ENCODE measurements at regions not wholly inside any gene's neighbourhood (a gene's known extent, or its start where the extent isn't known, plus 50 kb on each side); places are given as distances from the start of the nearest gene placed in this dataset.
"Not testable (repeated sequence)": the region's sequence is repeated elsewhere in the genome, so short reads cannot be mapped to it uniquely, and the experiment has no call there.

DNA sequence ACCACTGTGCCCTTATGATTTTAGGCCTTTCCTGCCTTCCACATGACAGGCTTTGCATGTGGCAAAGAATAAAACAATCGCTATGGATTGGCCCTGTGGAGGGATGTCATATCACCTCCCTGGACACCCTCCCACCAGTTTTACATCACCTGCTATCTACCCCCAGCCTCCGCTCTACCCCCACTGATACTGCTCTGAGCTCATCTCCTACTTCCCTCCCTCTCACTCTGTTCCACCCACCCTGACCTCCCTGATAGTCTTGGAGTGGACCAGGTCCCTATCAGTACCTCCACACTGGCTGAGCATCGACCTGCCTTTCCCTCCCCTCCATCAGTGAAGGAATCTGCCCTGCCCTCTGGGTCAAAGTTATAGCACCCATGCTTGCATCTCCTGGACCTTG, 91.8 kb upstream of the FOXN3 start:
- Histone ChIP-seq H3K27me3 (ENCODE audit: control insufficient read depth in 3 of 3, insufficient read depth in 3 of 3, low read length in 3 of 3) (no peaks in the 10 kb centered on the region), H3K4me1 (ENCODE audit: control insufficient read depth in 3 of 3, insufficient read depth in 2 of 3, low read depth in 1 of 3, low read length in 2 of 3) (peaks cover 0 to 11% (median 2%) of the 10 kb centered on the region in 3 donors), H3K4me3 (ENCODE audit: low read depth in 1 of 3, low read length in 3 of 3) (no peak overlapping the region), H3K9me3 (ENCODE audit: control insufficient read depth in 2 of 2, insufficient read depth in 1 of 2, low read depth in 1 of 2, low read length in 1 of 2) (peaks cover 0 to 3% of the 10 kb centered on the region in 2 donors), H3K27ac (ENCODE audit: low read depth in 1 of 3, low read length in 2 of 3) (no peak overlapping the region), H3K36me3 (ENCODE audit: control insufficient read depth in 3 of 3, insufficient read depth in 2 of 3, low read depth in 1 of 3, low read length in 3 of 3) (peaks cover 0 to 2% (median 0%) of the 10 kb centered on the region in 3 donors)
- 74 to 88% (median 86%) methylated on average over 3 of the region's 3 CpGs for WGBS, 3 donors
- DNase-seq (peak in 1 of 2 donors; percentile 11), FAIRE-seq (no peak)

DNA sequence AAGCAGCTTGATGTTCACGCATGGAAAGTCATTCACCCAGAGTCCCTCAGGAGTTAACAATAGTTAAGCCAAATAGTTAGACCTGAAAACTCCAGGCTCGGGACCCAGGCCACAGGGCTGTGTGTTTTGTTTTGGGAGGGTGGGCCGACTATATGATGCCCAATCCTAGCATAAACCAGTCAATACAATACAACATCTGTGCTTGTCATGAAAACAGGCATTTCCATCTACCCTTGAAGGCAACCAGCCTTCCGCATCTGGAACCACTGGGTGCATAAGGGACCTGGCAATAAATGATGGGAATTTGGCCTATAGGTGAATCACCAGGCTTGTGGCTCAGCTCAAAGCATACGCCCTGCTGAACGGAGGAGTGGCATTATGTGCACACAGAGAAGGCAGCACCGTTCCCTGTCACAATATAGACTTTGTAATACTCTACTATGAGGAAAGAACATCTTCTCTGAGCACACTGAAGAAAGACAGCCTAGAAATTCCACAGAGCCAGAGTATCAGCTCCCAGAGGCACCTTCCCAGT, 91.0 kb upstream of the FOXN3 start:
- peak overlapping the region in 1 of 3 donors; percentile 47 for H3K27ac ChIP-seq (ENCODE audit: low read depth in 1 of 3, low read length in 2 of 3)

DNA sequence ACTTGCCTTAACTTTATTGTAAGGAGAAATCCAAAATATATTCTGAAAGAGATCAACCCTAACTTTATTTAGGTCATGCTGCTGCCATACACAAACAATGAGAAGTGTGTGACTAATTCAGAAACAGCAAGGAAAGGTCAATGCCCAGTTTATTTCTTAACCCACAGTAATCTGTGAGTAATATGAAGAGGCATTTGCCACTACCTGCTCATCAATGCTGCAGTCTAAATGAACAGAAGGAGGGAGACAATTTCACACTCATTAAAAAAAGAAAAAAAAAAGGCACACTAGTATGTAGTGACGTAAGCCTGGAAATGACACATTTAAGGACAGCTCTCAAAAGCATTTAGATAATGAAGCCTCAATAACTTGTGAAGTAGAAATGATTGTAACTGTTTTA, 90.5 kb upstream of the FOXN3 start:
- Histone ChIP-seq H3K27ac (ENCODE audit: low read depth in 1 of 3, low read length in 2 of 3) (no peak overlapping the region), H3K36me3 (ENCODE audit: control insufficient read depth in 3 of 3, insufficient read depth in 2 of 3, low read depth in 1 of 3, low read length in 3 of 3) (peaks cover 0 to 2% (median 0%) of the 10 kb centered on the region in 3 donors), H3K27me3 (ENCODE audit: control insufficient read depth in 3 of 3, insufficient read depth in 3 of 3, low read length in 3 of 3) (no peaks in the 10 kb centered on the region), H3K9me3 (ENCODE audit: control insufficient read depth in 2 of 2, insufficient read depth in 1 of 2, low read depth in 1 of 2, low read length in 1 of 2) (peaks cover 0 to 2% of the 10 kb centered on the region in 2 donors), H3K4me1 (ENCODE audit: control insufficient read depth in 3 of 3, insufficient read depth in 2 of 3, low read depth in 1 of 3, low read length in 2 of 3) (peaks cover 0 to 11% (median 3%) of the 10 kb centered on the region in 3 donors), H3K4me3 (ENCODE audit: low read depth in 1 of 3, low read length in 3 of 3) (no peak overlapping the region)
- peak in 1 of 2 donors; percentile 9 for DNase-seq
- 65 to 83% (median 79%) methylated on average over 1 of the region's 1 CpG for WGBS, 3 donors
- FAIRE-seq: no peak

More for the DNA sequence above, 91.0 kb upstream of the FOXN3 start:
- Histone ChIP-seq H3K4me3 (ENCODE audit: low read depth in 1 of 3, low read length in 3 of 3) (no peak overlapping the region), H3K27me3 (ENCODE audit: control insufficient read depth in 3 of 3, insufficient read depth in 3 of 3, low read length in 3 of 3) (no peaks in the 10 kb centered on the region), H3K36me3 (ENCODE audit: control insufficient read depth in 3 of 3, insufficient read depth in 2 of 3, low read depth in 1 of 3, low read length in 3 of 3) (peaks cover 0 to 2% (median 0%) of the 10 kb centered on the region in 3 donors), H3K9me3 (ENCODE audit: control insufficient read depth in 2 of 2, insufficient read depth in 1 of 2, low read depth in 1 of 2, low read length in 1 of 2) (peaks cover 0 to 3% of the 10 kb centered on the region in 2 donors), H3K4me1 (ENCODE audit: control insufficient read depth in 3 of 3, insufficient read depth in 2 of 3, low read depth in 1 of 3, low read length in 2 of 3) (peaks cover 0 to 11% (median 3%) of the 10 kb centered on the region in 3 donors)
- 60 to 71% (median 67%) methylated on average over 7 of the region's 7 CpGs for WGBS, 3 donors
- peak in 1 of 2 donors; percentile 56 for DNase-seq
- FAIRE-seq: no peak

DNA sequence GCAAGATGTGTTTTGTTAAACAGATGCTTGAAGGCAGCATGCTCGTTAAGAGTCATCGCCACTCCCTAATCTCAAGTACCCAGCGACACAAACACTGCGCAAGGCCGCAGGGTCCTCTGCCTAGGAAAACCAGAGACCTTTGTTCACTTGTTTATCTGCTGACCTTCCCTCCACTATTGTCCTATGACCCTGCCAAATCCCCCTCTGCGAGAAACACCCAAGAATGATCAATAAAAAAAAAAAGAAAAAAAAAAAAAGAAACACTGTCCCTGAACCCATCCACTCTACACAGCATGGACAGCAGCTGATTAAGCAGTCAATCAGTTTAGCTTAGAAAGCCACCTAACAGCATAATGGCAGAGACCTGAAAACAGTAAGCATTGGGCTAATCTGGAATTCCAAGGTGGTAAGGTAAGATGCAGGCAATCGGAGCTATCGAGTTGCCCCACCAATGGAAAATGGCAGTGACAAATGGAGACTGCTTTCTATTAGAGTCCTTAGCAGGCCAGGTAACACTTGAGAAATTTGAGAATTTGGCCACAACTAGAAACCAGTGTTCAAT, 89.9 kb upstream of the FOXN3 start:
- FAIRE-seq; H3K9me3 ChIP-seq (ENCODE audit: control insufficient read depth in 2 of 2, insufficient read depth in 1 of 2, low read depth in 1 of 2, low read length in 1 of 2); DNase-seq; H3K36me3 ChIP-seq (ENCODE audit: control insufficient read depth in 3 of 3, insufficient read depth in 2 of 3, low read depth in 1 of 3, low read length in 3 of 3); H3K27me3 ChIP-seq (ENCODE audit: control insufficient read depth in 3 of 3, insufficient read depth in 3 of 3, low read length in 3 of 3); H3K4me3 ChIP-seq (ENCODE audit: low read depth in 1 of 3, low read length in 3 of 3); H3K27ac ChIP-seq (ENCODE audit: low read depth in 1 of 3, low read length in 2 of 3): not testable (repeated sequence)
- WGBS, 3 donors: 88 to 92% (median 89%) methylated on average over 7 of the region's 8 CpGs
- H3K4me1 ChIP-seq (ENCODE audit: control insufficient read depth in 3 of 3, insufficient read depth in 2 of 3, low read depth in 1 of 3, low read length in 2 of 3): peaks cover 0 to 11% (median 3%) of the 10 kb centered on the region in 3 donors

DNA sequence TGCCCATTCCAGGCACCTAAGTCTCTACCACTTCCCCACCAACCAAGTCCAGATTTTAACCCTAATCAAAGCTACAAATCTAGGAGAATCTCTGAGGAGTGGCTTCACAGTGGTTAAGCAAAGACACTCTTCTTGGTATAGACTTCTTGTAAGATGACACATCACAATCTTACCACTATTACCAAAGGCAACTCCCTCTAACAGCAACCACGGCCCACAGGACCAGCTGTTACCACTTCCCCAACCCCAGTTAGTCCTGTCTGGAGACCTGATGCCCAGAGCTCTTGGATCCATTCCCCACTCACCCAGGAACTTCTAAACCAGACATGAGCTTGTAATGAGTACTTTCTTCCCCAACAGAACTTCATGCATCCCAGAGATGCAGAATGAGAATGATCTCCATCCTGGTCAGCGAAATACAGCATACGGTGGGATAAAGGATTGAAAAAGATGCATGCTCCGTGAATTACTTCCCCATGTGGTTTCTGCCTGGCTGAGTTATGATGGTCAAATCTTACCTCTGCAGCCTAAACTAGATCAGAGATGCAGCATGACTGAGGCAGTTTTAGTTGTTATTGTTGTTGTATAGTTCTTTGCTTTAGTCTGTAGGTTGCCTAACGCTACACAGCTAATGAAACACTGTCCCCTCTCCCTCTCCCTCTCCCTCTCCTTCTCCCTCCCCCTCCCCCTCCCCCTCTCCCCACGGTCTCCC, 87.7 kb upstream of the FOXN3 start:
- Histone ChIP-seq H3K4me1 (ENCODE audit: control insufficient read depth in 3 of 3, insufficient read depth in 2 of 3, low read depth in 1 of 3, low read length in 2 of 3) (peaks cover 0 to 9% (median 3%) of the 10 kb centered on the region in 3 donors), H3K9me3 (ENCODE audit: control insufficient read depth in 2 of 2, insufficient read depth in 1 of 2, low read depth in 1 of 2, low read length in 1 of 2) (no peaks in the 10 kb centered on the region), H3K4me3 (ENCODE audit: low read depth in 1 of 3, low read length in 3 of 3) (no peak overlapping the region), H3K27me3 (ENCODE audit: control insufficient read depth in 3 of 3, insufficient read depth in 3 of 3, low read length in 3 of 3) (no peaks in the 10 kb centered on the region), H3K36me3 (ENCODE audit: control insufficient read depth in 3 of 3, insufficient read depth in 2 of 3, low read depth in 1 of 3, low read length in 3 of 3) (peaks cover 0 to 8% (median 0%) of the 10 kb centered on the region in 3 donors), H3K27ac (ENCODE audit: low read depth in 1 of 3, low read length in 2 of 3) (no peak overlapping the region)
- FAIRE-seq (no peak), DNase-seq (no peak)
- 80 to 84% (median 83%) methylated on average over 5 to 6 of the region's 6 CpGs for WGBS, 3 donors

DNA sequence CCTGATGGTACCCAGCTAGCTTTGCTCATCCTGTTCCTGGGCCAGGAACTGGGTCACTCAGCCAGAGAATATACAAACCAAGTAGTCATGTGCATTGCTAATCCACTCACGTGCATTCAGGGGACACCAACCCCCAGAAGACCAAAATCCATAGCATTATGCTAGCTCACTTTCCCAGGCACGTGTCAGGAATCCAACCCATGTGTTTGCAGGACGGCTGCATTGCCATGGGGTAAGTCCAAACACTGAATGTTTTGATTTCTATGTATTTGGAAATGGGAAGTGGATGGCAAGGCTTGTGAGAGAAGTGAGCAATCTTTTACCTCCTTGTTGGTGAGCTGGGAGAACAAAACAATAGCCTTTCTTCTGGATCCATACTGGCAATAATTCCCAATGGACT, 87.1 kb upstream of the FOXN3 start:
- FAIRE-seq (no peak), DNase-seq (no peak)
- 71 to 94% (median 88%) methylated on average over 3 of the region's 3 CpGs for WGBS, 3 donors
- H3K36me3 ChIP-seq (ENCODE audit: control insufficient read depth in 3 of 3, insufficient read depth in 2 of 3, low read depth in 1 of 3, low read length in 3 of 3): peaks cover 0 to 8% (median 0%) of the 10 kb centered on the region in 3 donors
- H3K4me3 ChIP-seq (ENCODE audit: low read depth in 1 of 3, low read length in 3 of 3): no peak overlapping the region
- no peak overlapping the region for H3K27ac ChIP-seq (ENCODE audit: low read depth in 1 of 3, low read length in 2 of 3)
- peaks cover 0 to 9% (median 3%) of the 10 kb centered on the region in 3 donors for H3K4me1 ChIP-seq (ENCODE audit: control insufficient read depth in 3 of 3, insufficient read depth in 2 of 3, low read depth in 1 of 3, low read length in 2 of 3)
- H3K27me3 ChIP-seq (ENCODE audit: control insufficient read depth in 3 of 3, insufficient read depth in 3 of 3, low read length in 3 of 3): no peaks in the 10 kb centered on the region
- H3K9me3 ChIP-seq (ENCODE audit: control insufficient read depth in 2 of 2, insufficient read depth in 1 of 2, low read depth in 1 of 2, low read length in 1 of 2): no peaks in the 10 kb centered on the region

DNA sequence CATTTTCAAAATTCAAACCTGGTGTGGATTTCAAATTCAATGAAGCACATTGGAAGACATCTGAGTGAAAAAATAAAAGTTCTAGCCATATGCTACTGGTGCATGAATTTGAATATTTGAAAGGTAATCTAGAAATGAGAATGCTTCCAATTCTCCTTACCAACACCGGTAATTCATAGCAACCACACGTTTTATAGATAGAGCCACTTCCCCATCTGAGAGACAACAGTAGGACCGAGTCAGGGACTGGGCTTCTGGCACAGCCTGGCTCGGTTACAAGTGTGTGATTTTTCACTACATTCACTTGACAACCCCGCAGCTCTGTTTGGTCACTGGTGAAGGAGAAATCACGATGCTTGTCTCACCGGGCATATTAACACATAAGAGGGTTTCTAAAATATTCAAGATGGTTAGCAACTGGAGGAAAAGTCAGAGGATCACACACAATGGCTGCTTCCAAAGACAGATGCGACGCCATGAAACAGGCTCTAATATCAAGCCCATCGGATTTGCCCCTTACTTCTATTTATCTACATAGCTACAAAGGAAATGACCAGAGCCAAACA, 86.5 kb upstream of the FOXN3 start:
- DNase-seq: no peak

DNA sequence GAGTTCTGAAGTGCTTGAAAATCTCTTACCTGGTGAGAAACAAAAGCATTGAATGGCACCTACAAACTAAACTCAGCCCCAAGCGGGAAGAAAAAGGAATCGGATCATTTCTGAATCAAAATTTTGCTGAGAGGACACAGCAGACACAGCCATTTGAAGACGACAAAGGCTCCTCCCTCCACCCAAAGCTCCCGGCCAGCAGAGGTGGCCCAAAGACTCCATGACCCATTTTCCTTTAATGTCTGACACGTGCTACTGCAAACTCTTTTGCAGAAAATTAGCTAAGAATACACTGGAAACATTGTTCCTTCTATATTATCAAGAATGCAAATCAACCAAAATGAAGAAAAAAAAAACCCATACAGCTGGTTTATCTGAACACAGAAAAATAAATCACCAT, 85.9 kb upstream of the FOXN3 start:
- no peak overlapping the region for H3K4me3 ChIP-seq (ENCODE audit: low read depth in 1 of 3, low read length in 3 of 3)
- FAIRE-seq (no peak), DNase-seq (no peak)
- H3K27me3 ChIP-seq (ENCODE audit: control insufficient read depth in 3 of 3, insufficient read depth in 3 of 3, low read length in 3 of 3): no peaks in the 10 kb centered on the region
- 72 to 91% (median 81%) methylated on average over 5 of the region's 5 CpGs for WGBS, 3 donors
- peaks cover 0 to 6% (median 0%) of the 10 kb centered on the region in 3 donors for H3K36me3 ChIP-seq (ENCODE audit: control insufficient read depth in 3 of 3, insufficient read depth in 2 of 3, low read depth in 1 of 3, low read length in 3 of 3)
- no peaks in the 10 kb centered on the region for H3K9me3 ChIP-seq (ENCODE audit: control insufficient read depth in 2 of 2, insufficient read depth in 1 of 2, low read depth in 1 of 2, low read length in 1 of 2)
- H3K27ac ChIP-seq (ENCODE audit: low read depth in 1 of 3, low read length in 2 of 3): no peak overlapping the region
- H3K4me1 ChIP-seq (ENCODE audit: control insufficient read depth in 3 of 3, insufficient read depth in 2 of 3, low read depth in 1 of 3, low read length in 2 of 3): peaks cover 0 to 3% (median 0%) of the 10 kb centered on the region in 3 donors

More for the DNA sequence above, 86.5 kb upstream of the FOXN3 start:
- Histone ChIP-seq H3K27ac (ENCODE audit: low read depth in 1 of 3, low read length in 2 of 3) (no peak overlapping the region), H3K4me1 (ENCODE audit: control insufficient read depth in 3 of 3, insufficient read depth in 2 of 3, low read depth in 1 of 3, low read length in 2 of 3) (peaks cover 0 to 3% (median 3%) of the 10 kb centered on the region in 3 donors), H3K27me3 (ENCODE audit: control insufficient read depth in 3 of 3, insufficient read depth in 3 of 3, low read length in 3 of 3) (no peaks in the 10 kb centered on the region), H3K4me3 (ENCODE audit: low read depth in 1 of 3, low read length in 3 of 3) (no peak overlapping the region), H3K36me3 (ENCODE audit: control insufficient read depth in 3 of 3, insufficient read depth in 2 of 3, low read depth in 1 of 3, low read length in 3 of 3) (peaks cover 0 to 7% (median 0%) of the 10 kb centered on the region in 3 donors), H3K9me3 (ENCODE audit: control insufficient read depth in 2 of 2, insufficient read depth in 1 of 2, low read depth in 1 of 2, low read length in 1 of 2) (no peaks in the 10 kb centered on the region)
- 78 to 80% (median 79%) methylated on average over 10 of the region's 10 CpGs for WGBS, 3 donors
- FAIRE-seq: no peak
